ENCODE measurements at regions not wholly inside any gene's neighbourhood (a gene's known extent, or its start where the extent isn't known, plus 50 kb on each side); places are given as distances from the start of the nearest gene placed in this dataset.
"Not testable (repeated sequence)": the region's sequence is repeated elsewhere in the genome, so short reads cannot be mapped to it uniquely, and the experiment has no call there.

GRCh38 chr14:87252103-87252502 lies 740.9 kb downstream of the GALC start:
- Histone ChIP-seq H3K36me3 (ENCODE audit: insufficient read depth, low read length, poor library complexity, severe bottlenecking) (no peaks in the 10 kb centered on the region), H3K27ac (ENCODE audit: low read depth, low read length, poor library complexity, severe bottlenecking) (no peak overlapping the region), H3K4me1 (ENCODE audit: insufficient read depth, low read length, poor library complexity, severe bottlenecking) (no peaks in the 10 kb centered on the region), H3K9me3 (ENCODE audit: low read depth, low read length, poor library complexity, severe bottlenecking) (no peaks in the 10 kb centered on the region), H3K27me3 (replicated peaks; ENCODE audit: insufficient read depth, low read depth, low read length, poor library complexity) (no peaks in the 10 kb centered on the region), H3K4me3 (ENCODE audit: low read depth, low read length, poor library complexity, severe bottlenecking) (no peak overlapping the region)
- TF ChIP-seq CTCF (conservative IDR thresholded peaks at IDR 0.05; ENCODE audit: low read depth, low read length) (no peak), EZH2 (IDR thresholded peaks at IDR 0.05; ENCODE audit: borderline replicate concordance, low read depth, low read length, poor library complexity, severe bottlenecking) (no peak)
- BruUV-seq (replicated peaks), result no TSS peak
- ChIA-PET POLR2A (ENCODE audit: low non-redundant PET) (no interaction called here), CTCF (no interaction called here)
- DNase-seq (ENCODE audit: low spot score), result no peak
- intact Hi-C loops (cut with micrococcal nuclease; ENCODE audit: unreplicated experiment), result no loop called here

GRCh38 chr14:87251011-87251410 lies 742.0 kb downstream of the GALC start:
- POLR2A ChIA-PET (ENCODE audit: low non-redundant PET), result no interaction called here
- Histone ChIP-seq H3K4me3 (ENCODE audit: low read depth, low read length, poor library complexity, severe bottlenecking) (no peak overlapping the region), H3K27me3 (replicated peaks; ENCODE audit: insufficient read depth, low read depth, low read length, poor library complexity) (no peaks in the 10 kb centered on the region), H3K9me3 (ENCODE audit: low read depth, low read length, poor library complexity, severe bottlenecking) (no peaks in the 10 kb centered on the region), H3K27ac (ENCODE audit: low read depth, low read length, poor library complexity, severe bottlenecking) (no peak overlapping the region), H3K36me3 (ENCODE audit: insufficient read depth, low read length, poor library complexity, severe bottlenecking) (no peaks in the 10 kb centered on the region), H3K4me1 (ENCODE audit: insufficient read depth, low read length, poor library complexity, severe bottlenecking) (no peaks in the 10 kb centered on the region)
- intact Hi-C loops (cut with micrococcal nuclease; ENCODE audit: unreplicated experiment), result no loop called here
- no TSS peak for BruUV-seq (replicated peaks)
- CTCF ChIA-PET, result no interaction called here
- no peak for DNase-seq (ENCODE audit: low spot score)
- TF ChIP-seq CTCF (conservative IDR thresholded peaks at IDR 0.05; ENCODE audit: low read depth, low read length) (no peak), EZH2 (IDR thresholded peaks at IDR 0.05; ENCODE audit: borderline replicate concordance, low read depth, low read length, poor library complexity, severe bottlenecking) (no peak)

GRCh38 chr14:87241018-87241768 lies 751.8 kb downstream of the GALC start:
- ChIA-PET POLR2A (ENCODE audit: low non-redundant PET) (no interaction called here), CTCF (no interaction called here)
- Histone ChIP-seq H3K9me3 (ENCODE audit: low read depth, low read length, poor library complexity, severe bottlenecking) (no peaks in the 10 kb centered on the region), H3K27me3 (replicated peaks; ENCODE audit: insufficient read depth, low read depth, low read length, poor library complexity) (no peaks in the 10 kb centered on the region), H3K36me3 (ENCODE audit: insufficient read depth, low read length, poor library complexity, severe bottlenecking) (no peaks in the 10 kb centered on the region), H3K27ac (ENCODE audit: low read depth, low read length, poor library complexity, severe bottlenecking) (no peak overlapping the region), H3K4me3 (ENCODE audit: low read depth, low read length, poor library complexity, severe bottlenecking) (no peak overlapping the region), H3K4me1 (ENCODE audit: insufficient read depth, low read length, poor library complexity, severe bottlenecking) (no peaks in the 10 kb centered on the region)
- intact Hi-C loops (cut with micrococcal nuclease; ENCODE audit: unreplicated experiment), result no loop called here
- TF ChIP-seq EZH2 (IDR thresholded peaks at IDR 0.05; ENCODE audit: borderline replicate concordance, low read depth, low read length, poor library complexity, severe bottlenecking), result no peak
- TF ChIP-seq CTCF (conservative IDR thresholded peaks at IDR 0.05; ENCODE audit: low read depth, low read length), result no peak
- no peak for DNase-seq (ENCODE audit: low spot score)
- BruUV-seq (replicated peaks), result no TSS peak

GRCh38 chr14:87240319-87240718 lies 752.7 kb downstream of the GALC start:
- BruUV-seq (replicated peaks); H3K4me1 ChIP-seq (ENCODE audit: insufficient read depth, low read length, poor library complexity, severe bottlenecking); H3K9me3 ChIP-seq (ENCODE audit: low read depth, low read length, poor library complexity, severe bottlenecking); H3K36me3 ChIP-seq (ENCODE audit: insufficient read depth, low read length, poor library complexity, severe bottlenecking); CTCF ChIA-PET; H3K4me3 ChIP-seq (ENCODE audit: low read depth, low read length, poor library complexity, severe bottlenecking); DNase-seq (ENCODE audit: low spot score); H3K27ac ChIP-seq (ENCODE audit: low read depth, low read length, poor library complexity, severe bottlenecking); H3K27me3 ChIP-seq (replicated peaks; ENCODE audit: insufficient read depth, low read depth, low read length, poor library complexity); intact Hi-C loops (cut with micrococcal nuclease; ENCODE audit: unreplicated experiment); POLR2A ChIA-PET (ENCODE audit: low non-redundant PET): not testable (repeated sequence)
